Thymus (tissue), 11 donors: ENCODE measurements at regions not wholly inside any gene's neighbourhood (a gene's known extent, or its start where the extent isn't known, plus 50 kb on each side); places are given as distances from the start of the nearest gene placed in this dataset.

Source experiments
- DNase-seq, 9 donors: peaks; one replicate each; pipeline ENCODE4 v3.0.0-alpha.2; 2013; ENCODE audit warnings: low spot score in 9 of 9, low read depth in 6 of 9, missing footprints in 1 of 9
- H3K27ac ChIP-seq, 2 donors: one replicate each; pipeline ENCODE4 v1.5.1; 2013; ENCODE audit warnings: control low read depth in 1 of 2, low read depth in 1 of 2, low read length in 1 of 2, mild to moderate bottlenecking in 1 of 2, moderate library complexity in 1 of 2
- H3K27me3 ChIP-seq, 2 donors: one replicate each; pipeline ENCODE4 v1.5.1; 2013; ENCODE audit warnings: low read length in 1 of 2; ENCODE audit not compliant: control insufficient read depth in 2 of 2, insufficient read depth in 1 of 2
- H3K36me3 ChIP-seq, 2 donors: one replicate each; pipeline ENCODE4 v1.5.1; 2013; ENCODE audit warnings: low read length in 1 of 2, mild to moderate bottlenecking in 1 of 2, moderate library complexity in 1 of 2; ENCODE audit not compliant: control insufficient read depth in 2 of 2, insufficient read depth in 2 of 2
- H3K4me1 ChIP-seq, 2 donors: one replicate each; pipeline ENCODE4 v1.5.1; 2013; ENCODE audit warnings: low read length in 2 of 2; ENCODE audit not compliant: control insufficient read depth in 2 of 2, insufficient read depth in 2 of 2
- H3K4me3 ChIP-seq, 2 donors: one replicate each; pipeline ENCODE4 v1.5.1; 2013; ENCODE audit warnings: low read length in 2 of 2, control low read depth in 1 of 2, mild to moderate bottlenecking in 1 of 2
- H3K9me3 ChIP-seq, 2 donors: one replicate each; pipeline ENCODE4 v1.5.1; 2013; ENCODE audit warnings: low read length in 1 of 2, mild to moderate bottlenecking in 1 of 2; ENCODE audit not compliant: control insufficient read depth in 2 of 2, insufficient read depth in 1 of 2
- WGBS: extraction: QIAGEN DNeasy Blood & Tissue Kit; methylation state at CpG from one replicate; pipeline ENCODE4 v1.1.7; 2013; 5-methylcytosine and 5-hydroxymethylcytosine counted together
- donor health status: healthy.

DNA sequence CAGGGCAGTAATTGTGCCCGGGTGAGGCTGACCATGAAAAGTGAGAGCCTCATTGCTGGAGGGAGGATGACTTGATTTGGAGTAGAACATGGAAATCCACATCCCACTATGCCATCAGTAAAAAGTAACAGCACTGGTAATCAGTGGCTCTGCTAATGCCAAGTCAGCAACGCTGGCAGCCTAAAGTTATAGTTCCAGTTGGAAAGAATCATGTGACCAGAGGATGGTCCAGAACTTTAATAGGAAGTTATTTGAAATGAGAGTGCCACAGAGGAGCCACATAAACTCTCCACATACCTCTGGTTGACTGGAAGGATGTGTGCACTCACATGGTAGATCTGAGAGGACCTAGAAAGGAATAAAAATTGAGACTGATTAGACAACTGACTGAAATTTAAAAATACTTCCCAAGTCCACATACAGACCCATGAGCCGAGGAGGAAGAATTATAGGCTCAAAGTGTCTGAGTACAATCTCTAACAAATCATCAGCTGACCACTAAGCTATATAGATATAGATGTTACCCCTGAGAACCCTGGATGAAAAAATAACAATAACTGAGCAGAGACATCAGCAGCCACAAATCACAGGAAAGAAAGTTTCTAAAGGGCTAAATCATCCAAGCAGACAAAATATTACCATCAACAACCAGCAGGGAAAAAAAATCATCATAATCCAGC, 346.8 kb downstream of the STK39 start:
- DNase-seq: no peak
- Histone ChIP-seq H3K4me3 (no peak overlapping the region), H3K9me3 (no peaks in the 10 kb centered on the region), H3K4me1 (no peaks in the 10 kb centered on the region), H3K36me3 (no peaks in the 10 kb centered on the region), H3K27me3 (no peaks in the 10 kb centered on the region), H3K27ac (no peak overlapping the region)
- 94% methylated on average over 3 of the region's 3 CpGs for WGBS

DNA sequence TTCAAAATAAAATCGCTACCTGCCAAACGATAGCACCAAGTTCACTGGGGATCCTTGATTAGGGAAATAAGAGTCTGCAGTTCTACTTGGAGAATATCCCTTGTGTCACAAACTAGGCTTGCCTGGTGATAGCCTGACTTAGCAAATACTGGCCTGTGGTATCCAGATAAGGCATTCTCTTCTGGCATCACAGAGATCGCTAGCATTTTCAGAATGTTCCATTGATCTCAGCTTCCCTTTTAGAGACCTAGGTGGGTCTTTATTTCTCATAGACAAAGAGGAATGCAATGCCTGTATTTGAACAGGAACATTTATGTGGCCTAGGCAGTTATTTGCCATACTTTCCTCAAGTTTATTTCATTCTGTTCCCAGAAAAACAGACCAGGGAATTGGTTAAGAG, 349.1 kb downstream of the STK39 start:
- Histone ChIP-seq H3K36me3 (no peaks in the 10 kb centered on the region), H3K27me3 (no peaks in the 10 kb centered on the region), H3K4me3 (no peak overlapping the region), H3K27ac (no peak overlapping the region), H3K4me1 (no peaks in the 10 kb centered on the region), H3K9me3 (no peaks in the 10 kb centered on the region)
- 95% methylated on average over 3 of the region's 3 CpGs for WGBS
- no peak for DNase-seq

DNA sequence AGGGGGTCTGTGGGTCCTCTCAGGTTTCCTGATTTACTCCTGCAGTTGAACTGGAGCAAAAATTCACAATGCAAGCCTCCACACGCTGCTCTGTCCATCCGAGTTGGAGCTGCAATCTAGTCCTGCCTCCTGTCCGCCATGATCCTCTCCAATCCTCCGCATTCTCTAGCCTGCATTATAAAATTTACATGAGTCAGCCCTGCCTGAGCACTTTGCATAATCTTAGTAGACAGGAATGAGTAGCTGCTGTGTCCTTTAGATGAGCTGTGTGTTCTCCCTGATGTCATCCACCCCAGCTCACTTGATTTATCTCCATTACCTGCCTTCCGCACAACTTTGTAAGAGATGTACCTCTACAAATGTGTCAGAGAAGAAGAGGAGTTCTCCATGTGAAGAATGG, 355.6 kb downstream of the STK39 start:
- H3K4me1 ChIP-seq: no peaks in the 10 kb centered on the region
- no peaks in the 10 kb centered on the region for H3K36me3 ChIP-seq
- no peak overlapping the region for H3K4me3 ChIP-seq
- WGBS: 96% methylated on average over 5 of the region's 5 CpGs
- DNase-seq: no peak
- no peaks in the 10 kb centered on the region for H3K27me3 ChIP-seq
- H3K9me3 ChIP-seq: peaks cover 0 to 4% of the 10 kb centered on the region in 2 donors
- no peak overlapping the region for H3K27ac ChIP-seq

DNA sequence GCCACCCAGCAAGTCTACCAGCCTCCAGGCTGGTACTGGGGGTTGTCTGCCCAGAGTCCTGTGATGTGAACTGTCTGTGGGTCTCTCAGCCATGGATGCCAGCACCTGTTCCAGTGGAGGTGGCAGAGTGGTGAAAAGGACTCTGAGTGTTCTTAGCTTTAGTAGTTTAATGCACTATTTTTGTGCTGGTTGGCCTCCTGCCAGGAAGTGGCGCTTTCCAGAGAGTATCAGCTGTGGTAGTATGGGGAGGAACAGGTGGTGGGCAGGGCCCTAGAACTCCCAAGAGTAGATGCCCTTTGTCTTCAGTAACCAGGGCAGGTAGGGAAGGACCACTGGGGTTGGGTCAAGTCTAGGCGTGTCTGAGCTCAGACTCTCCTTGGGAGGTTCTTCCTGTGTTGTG, 356.7 kb downstream of the STK39 start:
- DNase-seq: no peak
- Histone ChIP-seq H3K36me3 (no peaks in the 10 kb centered on the region), H3K27me3 (no peaks in the 10 kb centered on the region), H3K9me3 (peaks cover 0 to 4% of the 10 kb centered on the region in 2 donors), H3K27ac (no peak overlapping the region), H3K4me3 (no peak overlapping the region), H3K4me1 (no peaks in the 10 kb centered on the region)
- 95% methylated on average over 2 of the region's 2 CpGs for WGBS

DNA sequence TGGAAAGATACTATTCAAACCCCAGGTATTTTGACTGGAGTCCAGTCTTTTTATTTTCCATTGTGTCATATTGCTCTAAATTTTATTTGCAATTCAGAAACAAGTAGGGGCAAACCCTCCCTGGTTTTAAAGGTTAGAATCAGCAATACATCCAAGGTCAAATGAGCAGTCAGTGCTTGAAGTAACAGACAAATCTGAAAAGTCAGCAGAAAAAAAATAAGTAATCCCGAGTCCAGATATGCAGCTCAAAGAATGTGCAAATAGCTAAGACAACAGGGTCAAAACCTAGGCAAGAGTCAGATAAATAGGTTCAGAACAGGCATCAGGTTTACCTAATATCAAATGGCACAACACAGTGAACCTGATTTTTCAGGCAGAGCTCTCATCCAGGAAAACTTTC, 367.0 kb downstream of the STK39 start:
- no peaks in the 10 kb centered on the region for H3K4me1 ChIP-seq
- H3K9me3 ChIP-seq: no peaks in the 10 kb centered on the region
- WGBS: 93% methylated on average over 1 of the region's 1 CpG
- H3K4me3 ChIP-seq: no peak overlapping the region
- H3K27ac ChIP-seq: no peak overlapping the region
- no peaks in the 10 kb centered on the region for H3K27me3 ChIP-seq
- DNase-seq: no peak
- H3K36me3 ChIP-seq: no peaks in the 10 kb centered on the region

DNA sequence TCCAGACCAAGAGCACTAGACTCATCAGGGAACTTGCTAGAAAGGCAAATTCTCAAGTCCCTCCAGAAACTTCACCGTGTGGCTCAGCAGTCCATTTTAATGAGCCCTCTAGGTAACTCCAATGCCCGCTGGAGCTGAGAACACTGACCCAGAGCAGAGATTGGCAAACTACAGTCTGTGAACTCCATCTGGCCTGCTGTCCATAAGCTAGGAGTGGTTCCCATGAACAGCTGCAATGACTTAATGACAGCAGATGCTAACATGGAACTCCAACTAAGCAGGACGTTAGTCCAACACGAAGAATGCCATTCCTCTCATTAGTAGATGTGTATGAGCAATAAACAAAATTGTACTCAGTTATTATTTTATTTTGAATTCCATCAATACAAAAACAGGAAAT, 371.9 kb downstream of the STK39 start:
- DNase-seq: no peak
- Histone ChIP-seq H3K27ac (no peak overlapping the region), H3K4me1 (no peaks in the 10 kb centered on the region), H3K36me3 (no peaks in the 10 kb centered on the region), H3K4me3 (no peak overlapping the region), H3K27me3 (no peaks in the 10 kb centered on the region), H3K9me3 (no peaks in the 10 kb centered on the region)
- WGBS: 98% methylated on average over 4 of the region's 4 CpGs

DNA sequence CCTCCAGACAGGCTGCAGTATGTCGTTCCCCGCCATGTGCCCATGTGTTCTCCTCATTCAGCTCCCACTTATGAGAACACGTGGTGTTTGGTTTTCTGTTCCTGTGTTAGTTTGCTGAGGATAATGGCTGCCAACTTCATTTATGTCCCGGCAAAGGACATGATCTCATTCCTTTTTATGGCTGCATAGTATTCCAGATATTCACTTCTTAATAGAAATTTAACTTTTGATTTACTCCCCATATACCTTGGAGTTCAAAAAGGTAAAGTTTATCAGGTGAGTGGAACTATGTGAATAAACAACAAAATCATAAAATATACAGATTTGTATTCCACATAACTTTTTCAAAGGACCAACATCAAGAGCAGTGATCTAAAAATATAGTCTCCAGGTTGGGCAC, 372.6 kb downstream of the STK39 start:
- Histone ChIP-seq H3K9me3 (no peaks in the 10 kb centered on the region), H3K36me3 (no peaks in the 10 kb centered on the region), H3K27ac (no peak overlapping the region), H3K4me3 (no peak overlapping the region), H3K27me3 (no peaks in the 10 kb centered on the region), H3K4me1 (no peaks in the 10 kb centered on the region)
- no peak for DNase-seq
- 98% methylated on average over 4 of the region's 4 CpGs for WGBS

DNA sequence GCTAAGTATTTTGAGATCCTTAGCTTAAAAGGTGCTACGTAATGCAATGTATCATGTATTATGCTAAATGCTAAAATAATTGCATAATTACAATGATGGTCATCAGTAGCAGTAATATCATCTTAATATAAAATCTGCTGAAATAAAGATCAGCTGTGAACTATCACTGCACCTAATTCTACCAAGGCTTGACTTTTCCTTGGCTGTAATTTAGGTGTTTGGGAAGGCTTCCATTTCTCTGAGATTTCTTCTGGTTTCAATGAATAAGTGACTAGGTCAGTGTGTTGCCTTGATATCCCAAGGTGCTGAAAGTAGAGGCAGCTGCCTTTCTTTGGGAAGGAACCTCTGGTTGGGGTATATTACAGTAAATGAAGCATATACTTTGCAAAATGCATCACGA, 376.1 kb downstream of the STK39 start:
- 98% methylated on average over 2 of the region's 2 CpGs for WGBS
- H3K9me3 ChIP-seq: no peaks in the 10 kb centered on the region
- no peak for DNase-seq

DNA sequence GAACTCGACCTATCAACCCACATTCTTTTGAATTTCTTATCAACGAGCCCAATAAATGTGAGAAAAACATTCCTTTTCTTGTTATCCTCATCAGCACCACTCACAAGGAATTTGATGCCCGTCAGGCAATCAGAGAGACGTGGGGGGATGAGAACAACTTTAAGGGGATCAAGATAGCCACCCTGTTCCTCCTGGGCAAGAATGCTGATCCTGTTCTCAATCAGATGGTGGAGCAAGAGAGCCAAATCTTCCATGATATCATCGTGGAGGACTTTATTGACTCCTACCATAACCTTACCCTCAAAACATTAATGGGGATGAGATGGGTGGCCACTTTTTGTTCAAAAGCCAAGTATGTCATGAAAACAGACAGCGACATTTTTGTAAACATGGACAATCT, 378.2 kb downstream of the STK39 start:
- Histone ChIP-seq H3K4me1 (no peaks in the 10 kb centered on the region), H3K36me3 (no peaks in the 10 kb centered on the region), H3K9me3 (no peaks in the 10 kb centered on the region), H3K27ac (no peak overlapping the region), H3K4me3 (no peak overlapping the region), H3K27me3 (no peaks in the 10 kb centered on the region)
- DNase-seq: no peak
- WGBS: 94% methylated on average over 6 of the region's 6 CpGs

More for the DNA sequence above, 376.1 kb downstream of the STK39 start:
- no peak overlapping the region for H3K27ac ChIP-seq
- no peak overlapping the region for H3K4me3 ChIP-seq
- H3K4me1 ChIP-seq: no peaks in the 10 kb centered on the region
- no peaks in the 10 kb centered on the region for H3K27me3 ChIP-seq
- no peaks in the 10 kb centered on the region for H3K36me3 ChIP-seq

DNA sequence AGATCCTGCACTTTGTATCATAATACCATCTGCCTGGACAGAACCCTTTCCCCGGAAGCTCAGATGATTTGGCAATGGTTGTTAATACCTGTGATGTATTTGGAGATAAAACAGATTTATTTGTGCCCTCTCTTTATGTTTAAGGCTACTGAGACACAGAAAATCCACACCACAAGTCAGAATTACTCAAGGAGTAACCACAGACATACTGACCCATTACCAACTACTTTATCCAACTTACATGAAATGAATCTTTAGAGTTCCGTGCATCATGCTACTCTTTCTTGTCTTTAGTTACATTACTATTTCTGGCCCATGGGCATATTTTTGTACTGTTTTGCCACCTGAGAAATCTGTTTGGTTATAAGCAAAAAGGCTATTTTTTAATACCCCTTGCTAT, 384.0 kb downstream of the STK39 start:
- H3K4me1 ChIP-seq: no peaks in the 10 kb centered on the region
- H3K4me3 ChIP-seq: no peak overlapping the region
- no peak overlapping the region for H3K27ac ChIP-seq
- H3K36me3 ChIP-seq: no peaks in the 10 kb centered on the region
- no peak for DNase-seq
- WGBS: over 99% methylated on average over 2 of the region's 2 CpGs
- H3K9me3 ChIP-seq: no peaks in the 10 kb centered on the region
- H3K27me3 ChIP-seq: no peaks in the 10 kb centered on the region
